ENCODE measurements at regions not wholly inside any gene's neighbourhood (a gene's known extent, or its start where the extent isn't known, plus 50 kb on each side); places are given as distances from the start of the nearest gene placed in this dataset.

DNA sequence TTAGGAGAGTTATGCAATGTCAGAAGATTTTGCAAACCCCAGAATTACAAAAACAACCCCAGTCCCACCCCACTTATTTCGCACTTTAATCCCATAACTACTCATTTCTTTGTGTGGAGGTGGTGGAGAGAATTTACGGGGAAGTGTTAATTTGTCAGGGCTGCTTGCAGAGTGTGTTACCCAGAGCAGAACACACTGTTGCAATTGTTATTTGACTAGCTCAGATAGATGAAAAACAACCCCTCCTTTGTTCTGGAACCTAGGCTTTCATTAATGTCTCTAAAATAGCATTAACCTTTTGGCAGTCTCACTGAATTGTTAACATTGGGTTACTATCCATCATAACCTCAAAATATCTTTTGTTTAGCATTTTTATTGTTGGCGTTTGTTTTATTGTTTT lies 55.8 kb upstream of the MINAR1 start:
- TF ChIP-seq FOXA1 (IDR thresholded peaks at IDR 0.05), result no peak
- no peak for TF ChIP-seq ELF4 (IDR thresholded peaks at IDR 0.05)
- TF ChIP-seq CTBP1 (IDR thresholded peaks at IDR 0.05; ENCODE audit: borderline replicate concordance), result no peak
